Mesothelial cell of epicardium (in vitro differentiated cells): ENCODE measurements at regions not wholly inside any gene's neighbourhood (a gene's known extent, or its start where the extent isn't known, plus 50 kb on each side); places are given as distances from the start of the nearest gene placed in this dataset.

Experiments
- DNase-seq, 2 experiments: peaks; one replicate each; pipeline ENCODE4 v3.0.0; 2021; ENCODE audit warnings: low spot score in 2 of 2; ENCODE audit not compliant: unreplicated experiment in 2 of 2
- H3K27ac Mint-ChIP-seq: 2 replicates; pipeline ENCODE4 v1.8.0; 2021; ENCODE audit warnings: mixed read lengths
- H3K27me3 Mint-ChIP-seq: 2 replicates; pipeline ENCODE4 v1.8.0; 2021; ENCODE audit warnings: low read depth, mixed read lengths
- H3K36me3 Mint-ChIP-seq: 2 replicates; pipeline ENCODE4 v1.8.0; 2021; ENCODE audit warnings: mixed read lengths
- H3K4me1 Mint-ChIP-seq: 2 replicates; pipeline ENCODE4 v1.8.0; 2021; ENCODE audit warnings: mixed read lengths
- H3K4me3 Mint-ChIP-seq: 2 replicates; pipeline ENCODE4 v1.8.0; 2021; ENCODE audit warnings: mild to moderate bottlenecking, moderate library complexity, mixed read lengths
- H3K9me3 Mint-ChIP-seq: 2 replicates; pipeline ENCODE4 v1.8.0; 2021; ENCODE audit warnings: mixed read lengths
- CTCF ChIP-seq: fragments of 200-600 bp; sonication (generic); IDR thresholded peaks from one replicate; pipeline ENCODE4 v1.5.0; 2021; ENCODE audit warnings: antibody characterized with exemption; ENCODE audit not compliant: unreplicated experiment

DNA sequence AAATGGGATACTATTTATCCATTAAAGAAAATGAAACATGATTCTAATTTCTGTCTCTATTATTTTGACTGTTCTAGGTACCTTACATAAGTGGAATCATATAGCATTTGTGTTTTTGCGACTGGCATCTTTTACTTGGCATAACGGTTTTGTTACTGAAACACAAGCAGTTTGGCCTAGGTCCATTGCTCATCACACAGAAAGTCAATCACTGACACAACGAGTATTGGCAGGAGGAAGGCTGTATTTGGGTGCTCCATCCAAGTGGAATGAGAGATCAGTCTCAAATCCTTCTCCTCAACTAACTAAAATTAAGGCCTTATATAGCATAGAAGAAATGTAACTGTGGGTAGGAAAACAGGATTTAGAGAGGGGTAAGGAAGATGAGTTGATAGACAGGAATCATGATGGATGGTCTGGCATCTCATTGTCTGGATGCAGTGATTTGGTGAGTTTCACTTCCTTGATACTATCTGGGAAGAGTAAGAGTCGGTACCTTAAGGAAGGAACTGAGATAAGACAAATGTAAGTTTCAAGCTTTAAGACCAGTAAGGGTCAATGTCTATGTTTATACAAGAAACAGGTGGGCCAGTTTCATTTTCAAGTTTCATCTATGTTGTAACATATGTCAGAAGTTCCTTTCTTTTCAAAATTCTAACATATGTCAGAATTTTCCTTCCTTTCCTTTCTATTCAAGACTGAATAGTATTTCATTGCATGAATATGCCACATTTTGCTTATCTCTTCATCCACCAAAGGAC, 276.9 kb upstream of the RAB6C start:
- H3K27me3 Mint-ChIP-seq: no peaks in the 10 kb centered on the region
- no peak for DNase-seq
- H3K4me3 Mint-ChIP-seq: no peak overlapping the region
- peaks cover 15% of the 10 kb centered on the region for H3K36me3 Mint-ChIP-seq
- H3K4me1 Mint-ChIP-seq: peaks cover 35% of the 10 kb centered on the region
- peaks cover 35% of the 10 kb centered on the region for H3K9me3 Mint-ChIP-seq
- no peak for TF ChIP-seq CTCF
- H3K27ac Mint-ChIP-seq: peak overlapping the region; percentile 75

DNA sequence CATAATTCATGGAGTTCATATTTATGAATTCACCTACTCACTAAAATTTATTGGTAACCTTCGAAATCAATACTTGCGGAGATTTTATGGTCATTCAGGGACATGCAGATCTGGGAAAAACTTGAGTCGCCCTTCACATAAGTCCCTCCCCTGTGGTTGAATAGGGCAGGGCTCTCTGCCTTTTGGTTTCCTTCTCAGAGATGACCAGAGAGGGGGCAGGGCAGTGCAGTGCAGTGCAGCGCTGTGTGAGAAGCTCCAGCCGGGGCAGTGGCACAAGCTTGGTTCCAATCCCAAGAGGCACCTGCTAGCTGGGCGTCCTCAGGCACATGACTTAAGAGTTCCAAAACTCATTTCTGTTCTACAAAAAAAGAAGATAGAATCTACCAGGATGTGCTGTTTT, 274.4 kb upstream of the RAB6C start:
- H3K4me3 Mint-ChIP-seq: no peak overlapping the region
- peaks cover 25% of the 10 kb centered on the region for H3K4me1 Mint-ChIP-seq
- peaks cover 35% of the 10 kb centered on the region for H3K9me3 Mint-ChIP-seq
- DNase-seq: no peak
- H3K27ac Mint-ChIP-seq: no peak overlapping the region
- no peaks in the 10 kb centered on the region for H3K27me3 Mint-ChIP-seq
- TF ChIP-seq CTCF: no peak
- peaks cover 15% of the 10 kb centered on the region for H3K36me3 Mint-ChIP-seq

DNA sequence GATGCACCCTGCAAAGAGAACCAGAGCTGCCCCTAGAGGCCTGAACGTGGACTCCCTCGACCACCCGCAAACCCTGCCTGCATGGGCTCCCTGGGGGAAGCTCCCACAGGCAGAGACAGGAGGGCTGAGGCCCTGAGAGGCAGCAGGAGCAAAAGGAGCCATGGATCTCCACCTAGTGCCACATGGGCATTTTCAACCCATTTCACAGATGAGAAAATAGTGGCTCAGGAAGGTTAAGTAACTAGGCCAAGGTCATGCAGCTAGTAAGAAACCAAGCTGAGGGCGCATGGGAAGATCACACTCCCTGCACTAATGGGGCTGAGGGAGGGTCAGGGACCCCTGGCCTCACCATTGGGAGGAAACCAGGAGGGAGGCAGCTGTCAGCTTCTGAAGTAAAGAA, 271.7 kb upstream of the RAB6C start:
- Mint-ChIP-seq H3K4me3 (no peak overlapping the region), H3K27ac (no peak overlapping the region), H3K27me3 (no peaks in the 10 kb centered on the region), H3K4me1 (peaks cover 10% of the 10 kb centered on the region), H3K36me3 (peaks cover 10% of the 10 kb centered on the region), H3K9me3 (peaks cover 30% of the 10 kb centered on the region)
- no peak for TF ChIP-seq CTCF
- DNase-seq: no peak

DNA sequence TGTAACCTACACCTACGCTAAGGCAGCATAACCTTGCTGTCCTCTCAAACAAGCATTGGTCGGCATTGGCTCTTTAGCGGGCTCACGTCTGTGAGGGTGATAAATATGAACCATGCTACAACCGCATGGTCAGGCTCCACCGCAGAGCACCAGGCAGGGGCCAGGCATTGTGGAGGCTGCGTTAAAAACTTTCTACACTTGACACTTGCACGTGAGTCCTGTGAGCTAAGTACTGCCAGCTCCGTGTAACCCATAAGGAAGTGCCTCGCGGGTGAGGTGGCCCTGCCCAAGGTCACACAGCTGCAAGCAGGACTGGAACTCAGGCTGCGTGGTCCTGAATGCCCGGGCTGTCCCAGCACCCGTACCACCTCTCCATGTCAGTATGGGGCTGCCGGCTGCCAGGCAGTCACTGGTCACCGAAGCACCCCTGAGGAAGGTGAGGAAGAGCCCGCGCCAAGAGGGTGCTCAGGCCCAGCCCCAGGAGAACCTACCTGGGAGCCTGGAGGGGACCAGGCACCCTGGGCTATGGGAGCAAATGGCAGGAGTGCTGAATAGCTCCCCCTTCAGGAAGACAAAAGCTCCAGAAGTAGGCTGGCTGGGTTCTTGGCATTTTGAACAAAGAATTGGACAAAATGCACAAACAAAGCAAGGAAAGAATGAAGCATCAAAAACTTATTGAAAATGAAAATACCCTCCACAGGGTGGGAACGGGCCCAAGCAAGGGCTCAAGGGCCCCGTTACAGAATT, 271.1 kb upstream of the RAB6C start:
- DNase-seq: no peak

More for the DNA sequence above, 271.1 kb upstream of the RAB6C start:
- H3K27ac Mint-ChIP-seq: no peak overlapping the region
- H3K4me3 Mint-ChIP-seq: no peak overlapping the region
- H3K27me3 Mint-ChIP-seq: no peaks in the 10 kb centered on the region
- peaks cover 10% of the 10 kb centered on the region for H3K4me1 Mint-ChIP-seq
- H3K9me3 Mint-ChIP-seq: peaks cover 26% of the 10 kb centered on the region
- peaks cover 6% of the 10 kb centered on the region for H3K36me3 Mint-ChIP-seq
- peak; percentile 26 for TF ChIP-seq CTCF
